H1 (cell line): ENCODE measurements at regions not wholly inside any gene's neighbourhood (a gene's known extent, or its start where the extent isn't known, plus 50 kb on each side); places are given as distances from the start of the nearest gene placed in this dataset.

Experiments
- CTCF ChIP-seq, 3 experiments: IDR thresholded peaks; 1 replicate in 2 of 3; 2 replicates in 1 of 3; pipeline versions ENCODE4 v1.5.1 to v1.6.1; 2011; ENCODE audit warnings: low read length in 3 of 3, mild to moderate bottlenecking in 3 of 3, inconsistent platforms in 2 of 3, low read depth in 1 of 3, moderate library complexity in 1 of 3; ENCODE audit not compliant: insufficient read depth in 1 of 3; ENCODE audit errors: control extremely low read depth in 1 of 3
- GABPA ChIP-seq: IDR thresholded peaks from 2 replicates; pipeline ENCODE4 v1.6.1; 2011; ENCODE audit warnings: mild to moderate bottlenecking, low read length, moderate library complexity, borderline replicate concordance; ENCODE audit not compliant: insufficient read depth
- HDAC6 ChIP-seq: IDR thresholded peaks from one replicate; pipeline ENCODE4 v1.7.1; 2012; ENCODE audit warnings: low read depth, mild to moderate bottlenecking, inconsistent platforms, low read length, moderate library complexity
- NANOG ChIP-seq: IDR thresholded peaks from 2 replicates; pipeline ENCODE4 v1.6.1; 2011; ENCODE audit warnings: low read length, low read depth, mild to moderate bottlenecking, inconsistent platforms; ENCODE audit not compliant: insufficient read depth, poor library complexity, severe bottlenecking
- POLR2AphosphoS5 ChIP-seq: IDR thresholded peaks from 2 replicates; pipeline ENCODE4 v1.6.1; 2011; ENCODE audit warnings: low read depth, low read length
- POU5F1 ChIP-seq: IDR thresholded peaks from 2 replicates; pipeline ENCODE4 v1.6.1; 2011; ENCODE audit warnings: low read depth, mild to moderate bottlenecking, low read length, moderate library complexity
- SIN3A ChIP-seq, 2 experiments: IDR thresholded peaks in 1 of 2; conservative IDR thresholded peaks in 1 of 2; 2 replicates each; pipeline ENCODE4 v1.6.1; 2011 to 2012; ENCODE audit warnings: low read length in 2 of 2, improper control_type of control experiment in 1 of 2, low read depth in 1 of 2, mild to moderate bottlenecking in 1 of 2
- YY1 ChIP-seq: IDR thresholded peaks from 2 replicates; pipeline ENCODE4 v1.6.1; 2011; ENCODE audit warnings: low read depth, mild to moderate bottlenecking, low read length
- TF ChIP-seq, protein P1 (sequence below): IDR thresholded peaks from 2 replicates; pipeline ENCODE4 v1.6.1; 2012; ENCODE audit warnings: low read length, inconsistent platforms

- no peak for TF ChIP-seq SIN3A (conservative IDR thresholded peaks at IDR 0.05 in 1 of 2, IDR thresholded peaks at IDR 0.05 in 1 of 2; ENCODE audit: low read depth in 1 of 2, low read length in 2 of 2)
- no peak for TF ChIP-seq HDAC6
- TF ChIP-seq POU5F1: no peak
- TF ChIP-seq CTCF (IDR thresholded peaks at IDR 0.05; ENCODE audit: control extremely low read depth in 1 of 3, insufficient read depth in 1 of 3, low read depth in 1 of 3, low read length in 3 of 3): no peak
- no peak for TF ChIP-seq POLR2AphosphoS5
- TF ChIP-seq, protein P1, sequence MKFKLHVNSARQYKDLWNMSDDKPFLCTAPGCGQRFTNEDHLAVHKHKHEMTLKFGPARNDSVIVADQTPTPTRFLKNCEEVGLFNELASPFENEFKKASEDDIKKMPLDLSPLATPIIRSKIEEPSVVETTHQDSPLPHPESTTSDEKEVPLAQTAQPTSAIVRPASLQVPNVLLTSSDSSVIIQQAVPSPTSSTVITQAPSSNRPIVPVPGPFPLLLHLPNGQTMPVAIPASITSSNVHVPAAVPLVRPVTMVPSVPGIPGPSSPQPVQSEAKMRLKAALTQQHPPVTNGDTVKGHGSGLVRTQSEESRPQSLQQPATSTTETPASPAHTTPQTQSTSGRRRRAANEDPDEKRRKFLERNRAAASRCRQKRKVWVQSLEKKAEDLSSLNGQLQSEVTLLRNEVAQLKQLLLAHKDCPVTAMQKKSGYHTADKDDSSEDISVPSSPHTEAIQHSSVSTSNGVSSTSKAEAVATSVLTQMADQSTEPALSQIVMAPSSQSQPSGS: no peak
- TF ChIP-seq GABPA: no peak
- TF ChIP-seq NANOG: no peak
- TF ChIP-seq YY1: no peak
Measured at GRCh38 chr15:35696767-35697231, 150.8 kb upstream of the DPH6 start.
